ENCODE measurements at regions not wholly inside any gene's neighbourhood (a gene's known extent, or its start where the extent isn't known, plus 50 kb on each side); places are given as distances from the start of the nearest gene placed in this dataset.
"Not testable (repeated sequence)": the region's sequence is repeated elsewhere in the genome, so short reads cannot be mapped to it uniquely, and the experiment has no call there.

GRCh38 chr13:71325556-71325955 lies 541.4 kb downstream of the DACH1 start:
- H3K36me3 ChIP-seq (replicated peaks; ENCODE audit: control insufficient read depth, insufficient read depth, low read length): no peaks in the 10 kb centered on the region
- DNase-seq: no peak
- H3K4me3 ChIP-seq (ENCODE audit: insufficient read depth, low read depth, low read length): no peak overlapping the region
- no peaks in the 10 kb centered on the region for H3K27me3 ChIP-seq (ENCODE audit: control insufficient read depth, insufficient read depth, low read length)

- Histone ChIP-seq H3K36me3 (replicated peaks; ENCODE audit: control insufficient read depth, insufficient read depth, low read length) (no peaks in the 10 kb centered on the region), H3K4me3 (ENCODE audit: insufficient read depth, low read depth, low read length) (no peak overlapping the region), H3K27me3 (ENCODE audit: control insufficient read depth, insufficient read depth, low read length) (no peaks in the 10 kb centered on the region)
- DNase-seq: no peak
Observed at GRCh38 chr13:71323266-71323665, 543.7 kb downstream of the DACH1 start.

- H3K27me3 ChIP-seq (ENCODE audit: control insufficient read depth, insufficient read depth, low read length): no peaks in the 10 kb centered on the region
- no peak overlapping the region for H3K4me3 ChIP-seq (ENCODE audit: insufficient read depth, low read depth, low read length)
- peak; percentile 1 for DNase-seq
- no peaks in the 10 kb centered on the region for H3K36me3 ChIP-seq (replicated peaks; ENCODE audit: control insufficient read depth, insufficient read depth, low read length)
Observed at GRCh38 chr13:71320452-71320851, 546.6 kb downstream of the DACH1 start.

- DNase-seq: no peak
- no peak overlapping the region for H3K4me3 ChIP-seq (ENCODE audit: insufficient read depth, low read depth, low read length)
- no peaks in the 10 kb centered on the region for H3K36me3 ChIP-seq (replicated peaks; ENCODE audit: control insufficient read depth, insufficient read depth, low read length)
- no peaks in the 10 kb centered on the region for H3K27me3 ChIP-seq (ENCODE audit: control insufficient read depth, insufficient read depth, low read length)
Observed at GRCh38 chr13:71316792-71317363, 550.1 kb downstream of the DACH1 start.

GRCh38 chr13:71312923-71313322 lies 554.1 kb downstream of the DACH1 start:
- DNase-seq: no peak

GRCh38 chr13:71309905-71310304 lies 557.1 kb downstream of the DACH1 start:
- DNase-seq: no peak
- Histone ChIP-seq H3K27me3 (ENCODE audit: control insufficient read depth, insufficient read depth, low read length) (no peaks in the 10 kb centered on the region), H3K4me3 (ENCODE audit: insufficient read depth, low read depth, low read length) (no peak overlapping the region), H3K36me3 (replicated peaks; ENCODE audit: control insufficient read depth, insufficient read depth, low read length) (no peaks in the 10 kb centered on the region)

More at GRCh38 chr13:71312923-71313322, 554.1 kb downstream of the DACH1 start:
- Histone ChIP-seq H3K36me3 (replicated peaks; ENCODE audit: control insufficient read depth, insufficient read depth, low read length) (no peaks in the 10 kb centered on the region), H3K27me3 (ENCODE audit: control insufficient read depth, insufficient read depth, low read length) (no peaks in the 10 kb centered on the region), H3K4me3 (ENCODE audit: insufficient read depth, low read depth, low read length) (no peak overlapping the region)

GRCh38 chr13:71306821-71307220 lies 560.2 kb downstream of the DACH1 start:
- no peaks in the 10 kb centered on the region for H3K36me3 ChIP-seq (replicated peaks; ENCODE audit: control insufficient read depth, insufficient read depth, low read length)
- no peak overlapping the region for H3K4me3 ChIP-seq (ENCODE audit: insufficient read depth, low read depth, low read length)
- no peaks in the 10 kb centered on the region for H3K27me3 ChIP-seq (ENCODE audit: control insufficient read depth, insufficient read depth, low read length)
- no peak for DNase-seq

GRCh38 chr13:71304861-71305260 lies 562.1 kb downstream of the DACH1 start:
- Histone ChIP-seq H3K27me3 (ENCODE audit: control insufficient read depth, insufficient read depth, low read length) (no peaks in the 10 kb centered on the region), H3K36me3 (replicated peaks; ENCODE audit: control insufficient read depth, insufficient read depth, low read length) (no peaks in the 10 kb centered on the region), H3K4me3 (ENCODE audit: insufficient read depth, low read depth, low read length) (no peak overlapping the region)
- no peak for DNase-seq

- no peaks in the 10 kb centered on the region for H3K36me3 ChIP-seq (replicated peaks; ENCODE audit: control insufficient read depth, insufficient read depth, low read length)
- no peaks in the 10 kb centered on the region for H3K27me3 ChIP-seq (ENCODE audit: control insufficient read depth, insufficient read depth, low read length)
- no peak overlapping the region for H3K4me3 ChIP-seq (ENCODE audit: insufficient read depth, low read depth, low read length)
- DNase-seq: no peak
Observed at GRCh38 chr13:71303144-71303543, 563.9 kb downstream of the DACH1 start.

GRCh38 chr13:71300602-71301001 lies 566.4 kb downstream of the DACH1 start:
- no peaks in the 10 kb centered on the region for H3K27me3 ChIP-seq (ENCODE audit: control insufficient read depth, insufficient read depth, low read length)
- no peaks in the 10 kb centered on the region for H3K36me3 ChIP-seq (replicated peaks; ENCODE audit: control insufficient read depth, insufficient read depth, low read length)
- H3K4me3 ChIP-seq (ENCODE audit: insufficient read depth, low read depth, low read length): no peak overlapping the region
- DNase-seq: no peak

- H3K4me3 ChIP-seq (ENCODE audit: insufficient read depth, low read depth, low read length): no peak overlapping the region
- H3K27me3 ChIP-seq (ENCODE audit: control insufficient read depth, insufficient read depth, low read length): no peaks in the 10 kb centered on the region
- DNase-seq: no peak
- H3K36me3 ChIP-seq (replicated peaks; ENCODE audit: control insufficient read depth, insufficient read depth, low read length): no peaks in the 10 kb centered on the region
Observed at GRCh38 chr13:71291842-71292146, 575.2 kb downstream of the DACH1 start.

- Histone ChIP-seq H3K36me3 (replicated peaks; ENCODE audit: control insufficient read depth, insufficient read depth, low read length) (no peaks in the 10 kb centered on the region), H3K4me3 (ENCODE audit: insufficient read depth, low read depth, low read length) (no peak overlapping the region), H3K27me3 (ENCODE audit: control insufficient read depth, insufficient read depth, low read length) (no peaks in the 10 kb centered on the region)
- no peak for DNase-seq
Observed at GRCh38 chr13:71290963-71291841, 575.8 kb downstream of the DACH1 start.

- not testable (repeated sequence) for H3K27me3 ChIP-seq (ENCODE audit: control insufficient read depth, insufficient read depth, low read length); H3K36me3 ChIP-seq (replicated peaks; ENCODE audit: control insufficient read depth, insufficient read depth, low read length); H3K4me3 ChIP-seq (ENCODE audit: insufficient read depth, low read depth, low read length); DNase-seq
Observed at GRCh38 chr13:71289980-71290379, 577.0 kb downstream of the DACH1 start.

GRCh38 chr13:71285700-71286099 lies 581.3 kb downstream of the DACH1 start:
- Histone ChIP-seq H3K36me3 (replicated peaks; ENCODE audit: control insufficient read depth, insufficient read depth, low read length) (no peaks in the 10 kb centered on the region), H3K27me3 (ENCODE audit: control insufficient read depth, insufficient read depth, low read length) (no peaks in the 10 kb centered on the region), H3K4me3 (ENCODE audit: insufficient read depth, low read depth, low read length) (no peak overlapping the region)
- DNase-seq: no peak

GRCh38 chr13:71278512-71278911 lies 588.5 kb downstream of the DACH1 start:
- H3K4me3 ChIP-seq (ENCODE audit: insufficient read depth, low read depth, low read length): no peak overlapping the region
- H3K36me3 ChIP-seq (replicated peaks; ENCODE audit: control insufficient read depth, insufficient read depth, low read length): no peaks in the 10 kb centered on the region
- no peaks in the 10 kb centered on the region for H3K27me3 ChIP-seq (ENCODE audit: control insufficient read depth, insufficient read depth, low read length)
- no peak for DNase-seq

Measured in H7 (cell line).